Psoas muscle (tissue), 7 donors: ENCODE measurements at regions not wholly inside any gene's neighbourhood (a gene's known extent, or its start where the extent isn't known, plus 50 kb on each side); places are given as distances from the start of the nearest gene placed in this dataset.

Experiments
- ATAC-seq, 4 donors: fragments of 200-7000 bp; cut with Tn5 transposase; one replicate each; pipeline ENCODE4 v1.9.1; 2020; ENCODE audit warnings: moderate library complexity in 3 of 4, mild to moderate bottlenecking in 2 of 4
- DNase-seq, 2 donors: peaks; one replicate each; pipeline ENCODE4 v3.0.0-alpha.2; 2020
- H3K27ac ChIP-seq: fragments of 200-600 bp; one replicate; pipeline ENCODE4 v1.8.0; 2022
- H3K27me3 ChIP-seq, 3 donors: fragments of 200-600 bp in 1 of 3; one replicate each; pipeline versions ENCODE4 v1.6.1 to v1.8.0; 2013 to 2022; ENCODE audit warnings: low read length in 2 of 3, mild to moderate bottlenecking in 2 of 3, moderate library complexity in 1 of 3; ENCODE audit not compliant: insufficient read depth in 3 of 3
- H3K36me3 ChIP-seq, 2 donors: fragments of 200-600 bp in 1 of 2; one replicate each; pipeline versions ENCODE4 v1.6.1 to v1.8.0; 2013 to 2022; ENCODE audit warnings: low read depth in 1 of 2, mild to moderate bottlenecking in 1 of 2, moderate library complexity in 1 of 2; ENCODE audit not compliant: insufficient read depth in 1 of 2
- H3K4me1 ChIP-seq: fragments of 200-600 bp; one replicate; pipeline ENCODE4 v1.8.0; 2022
- H3K4me3 ChIP-seq: fragments of 200-600 bp; one replicate; pipeline ENCODE4 v1.8.0; 2022; ENCODE audit warnings: mild to moderate bottlenecking
- H3K9me3 ChIP-seq: fragments of 200-600 bp; one replicate; pipeline ENCODE4 v1.8.0; 2022
- WGBS, 3 donors: extraction: QIAGEN DNeasy Blood & Tissue Kit; methylation state at CpG; one replicate each; pipeline versions ENCODE4 v1.1.6 to v1.1.7; 2013; 5-methylcytosine and 5-hydroxymethylcytosine counted together
- intact Hi-C, 2 donors: fragments of 100-400 bp; cut with DNase I; formaldehyde crosslinking; loops; one replicate each; pipeline versions ENCODE4 v1.11.0 to v1.14.2; 2022
- TF ChIP-seq, protein P1 (sequence below): fragments of 200-600 bp; IDR thresholded peaks from one replicate; pipeline ENCODE4 v1.8.0; 2022; ENCODE audit warnings: antibody characterized with exemption
- donor health status: healthy with polysubstance abuse.
- donor health status: DM: no; HTN: no; CAD: no; lungs with moderate emphysema.
- donor health status: Bipolar disorder and iron deficiency.
- donor health status: healthy.
- donor health status: DM: yes; HTN: yes; CAD: no.
- donor health status: DM: no; HTN: no; CAD: no.
- donor health status: DM: yes; HTN: yes; CAD: no.

DNA sequence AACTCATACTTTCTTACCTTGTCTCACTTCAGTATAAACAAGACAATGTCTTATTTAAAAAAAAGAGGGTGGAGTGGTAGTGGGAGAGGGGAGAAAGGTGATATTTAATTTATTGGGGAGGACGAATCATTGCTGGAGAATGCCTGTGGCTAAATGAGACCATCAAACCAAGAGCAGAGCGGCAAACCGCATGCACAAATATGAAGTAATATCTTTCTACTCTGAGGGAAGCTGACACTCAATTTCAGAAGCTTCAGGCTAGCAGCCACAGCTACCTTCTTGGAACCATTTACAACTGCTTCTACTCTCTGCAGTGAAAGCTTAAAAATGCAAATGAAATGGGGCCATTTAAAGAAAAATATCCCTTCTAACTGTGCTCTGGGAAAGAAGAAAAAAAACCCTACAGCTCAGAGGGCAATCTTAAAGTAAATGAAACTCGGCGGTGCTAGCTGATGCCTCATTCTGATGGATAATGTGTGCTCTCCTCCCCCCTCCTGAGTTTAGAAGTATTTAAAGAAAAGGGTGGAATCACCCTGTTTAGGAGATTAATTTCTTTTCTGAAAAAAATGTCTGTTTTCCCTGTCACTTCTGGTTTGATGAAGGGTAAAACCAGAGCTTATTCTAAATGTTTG, 178.2 kb upstream of the CAMK1G start:
- WGBS, 3 donors = 39 to 52% (median 52%) methylated on average over 5 of the region's 5 CpGs
- no peak for DNase-seq
- H3K27ac ChIP-seq = no peak overlapping the region
- peaks cover 0 to 2% (median 0%) of the 10 kb centered on the region in 3 donors for H3K27me3 ChIP-seq
- no peak overlapping the region for H3K4me3 ChIP-seq
- TF ChIP-seq, protein P1, sequence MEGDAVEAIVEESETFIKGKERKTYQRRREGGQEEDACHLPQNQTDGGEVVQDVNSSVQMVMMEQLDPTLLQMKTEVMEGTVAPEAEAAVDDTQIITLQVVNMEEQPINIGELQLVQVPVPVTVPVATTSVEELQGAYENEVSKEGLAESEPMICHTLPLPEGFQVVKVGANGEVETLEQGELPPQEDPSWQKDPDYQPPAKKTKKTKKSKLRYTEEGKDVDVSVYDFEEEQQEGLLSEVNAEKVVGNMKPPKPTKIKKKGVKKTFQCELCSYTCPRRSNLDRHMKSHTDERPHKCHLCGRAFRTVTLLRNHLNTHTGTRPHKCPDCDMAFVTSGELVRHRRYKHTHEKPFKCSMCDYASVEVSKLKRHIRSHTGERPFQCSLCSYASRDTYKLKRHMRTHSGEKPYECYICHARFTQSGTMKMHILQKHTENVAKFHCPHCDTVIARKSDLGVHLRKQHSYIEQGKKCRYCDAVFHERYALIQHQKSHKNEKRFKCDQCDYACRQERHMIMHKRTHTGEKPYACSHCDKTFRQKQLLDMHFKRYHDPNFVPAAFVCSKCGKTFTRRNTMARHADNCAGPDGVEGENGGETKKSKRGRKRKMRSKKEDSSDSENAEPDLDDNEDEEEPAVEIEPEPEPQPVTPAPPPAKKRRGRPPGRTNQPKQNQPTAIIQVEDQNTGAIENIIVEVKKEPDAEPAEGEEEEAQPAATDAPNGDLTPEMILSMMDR = no peak
- H3K4me1 ChIP-seq = no peaks in the 10 kb centered on the region
- intact Hi-C loops = no loop called here
- no peaks in the 10 kb centered on the region for H3K36me3 ChIP-seq
- ATAC-seq = no peak
- no peaks in the 10 kb centered on the region for H3K9me3 ChIP-seq

- Histone ChIP-seq H3K27ac (no peak overlapping the region), H3K36me3 (no peaks in the 10 kb centered on the region), H3K4me3 (no peak overlapping the region), H3K4me1 (no peaks in the 10 kb centered on the region), H3K27me3 (peaks cover 0 to 2% (median 0%) of the 10 kb centered on the region in 3 donors), H3K9me3 (no peaks in the 10 kb centered on the region)
- 43 to 49% (median 48%) methylated on average over 3 of the region's 3 CpGs for WGBS, 3 donors
- intact Hi-C loops = no loop called here
- no peak for DNase-seq
- no peak for ATAC-seq
- TF ChIP-seq, protein P1 = no peak
Measured at GRCh38 chr1:209406168-209406567, 177.3 kb upstream of the CAMK1G start.

DNA sequence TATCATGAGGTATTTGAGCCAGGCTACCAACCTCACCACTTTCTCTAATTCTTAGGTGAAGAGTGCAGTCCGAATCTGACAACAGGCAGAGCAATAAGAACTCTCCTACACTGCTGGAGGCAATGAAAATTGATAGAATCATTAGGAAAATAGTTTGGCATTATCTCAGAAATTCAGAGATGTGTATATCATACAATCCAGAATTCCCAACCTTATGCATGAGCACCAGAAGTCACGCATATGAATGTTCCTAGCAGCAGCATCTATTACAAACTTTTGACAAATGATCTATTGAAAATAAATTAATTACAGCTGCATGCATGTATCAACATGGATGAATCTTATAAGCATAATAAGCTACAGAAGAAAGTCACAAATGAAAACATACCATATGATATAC, 176.9 kb upstream of the CAMK1G start:
- Histone ChIP-seq H3K27me3 (peaks cover 0 to 2% (median 0%) of the 10 kb centered on the region in 3 donors), H3K27ac (no peak overlapping the region), H3K4me1 (no peaks in the 10 kb centered on the region), H3K4me3 (no peak overlapping the region), H3K36me3 (no peaks in the 10 kb centered on the region), H3K9me3 (no peaks in the 10 kb centered on the region)
- DNase-seq (no peak), ATAC-seq (no peak)
- intact Hi-C loops = no loop called here
- WGBS, 3 donors = 88 to 95% (median 89%) methylated on average over 2 of the region's 2 CpGs
- TF ChIP-seq, protein P1 = no peak

DNA sequence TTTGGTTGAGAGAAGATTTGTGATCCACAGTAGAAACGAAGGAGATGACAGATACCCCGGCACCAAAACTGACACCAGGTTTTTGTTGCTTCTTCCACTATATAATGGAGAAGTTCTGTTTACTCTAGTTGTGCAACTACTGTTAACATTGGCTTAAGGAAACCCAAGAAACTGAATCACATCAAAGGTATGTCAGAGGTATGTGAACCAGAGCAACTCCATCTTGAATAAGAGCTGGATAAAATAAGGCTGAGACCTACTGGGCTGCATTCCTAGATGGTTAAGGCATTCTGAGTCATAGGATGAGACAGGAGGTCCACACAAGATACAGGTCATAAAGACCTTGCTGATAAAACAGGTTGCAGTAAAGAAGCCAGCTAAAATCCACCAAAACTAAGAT, 173.7 kb upstream of the CAMK1G start:
- intact Hi-C loops = no loop called here
- DNase-seq = no peak
- no peaks in the 10 kb centered on the region for H3K9me3 ChIP-seq
- H3K27ac ChIP-seq = no peak overlapping the region
- 93% methylated on average over 2 of the region's 2 CpGs for WGBS, 3 donors
- H3K36me3 ChIP-seq = no peaks in the 10 kb centered on the region
- TF ChIP-seq, protein P1 = no peak
- no peaks in the 10 kb centered on the region for H3K4me1 ChIP-seq
- no peak for ATAC-seq
- H3K4me3 ChIP-seq = no peak overlapping the region
- no peaks in the 10 kb centered on the region for H3K27me3 ChIP-seq

DNA sequence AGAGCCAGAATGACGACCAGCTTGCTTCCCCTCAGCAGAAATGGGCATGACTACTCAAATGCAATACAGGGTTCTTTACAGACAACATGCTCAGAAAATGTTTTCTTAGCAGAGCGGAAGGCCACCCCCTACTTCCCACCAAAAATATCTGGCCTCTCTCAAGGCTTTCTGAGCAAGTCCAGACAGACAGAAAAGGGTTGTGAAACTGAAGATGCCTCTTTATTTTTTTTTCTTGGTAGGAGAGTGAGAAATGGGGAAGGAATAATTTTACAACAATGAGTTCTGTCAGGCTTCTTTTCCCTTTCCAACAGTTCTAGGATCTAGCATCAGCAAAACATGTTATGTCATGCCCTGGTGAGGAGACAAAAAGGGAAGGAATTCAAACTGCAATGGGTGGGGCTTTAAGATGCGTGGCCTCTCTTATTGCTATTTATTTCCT, 172.0 kb upstream of the CAMK1G start:
- TF ChIP-seq, protein P1 = no peak
- no peaks in the 10 kb centered on the region for H3K27me3 ChIP-seq
- intact Hi-C loops = no loop called here
- no peak overlapping the region for H3K4me3 ChIP-seq
- no peaks in the 10 kb centered on the region for H3K36me3 ChIP-seq
- H3K4me1 ChIP-seq = no peaks in the 10 kb centered on the region
- no peaks in the 10 kb centered on the region for H3K9me3 ChIP-seq
- 16 to 32% (median 22%) methylated on average over 3 of the region's 3 CpGs for WGBS, 3 donors
- ATAC-seq = no peak
- H3K27ac ChIP-seq = no peak overlapping the region
- no peak for DNase-seq
